DMS153 (cell line): ENCODE measurements at regions not wholly inside any gene's neighbourhood (a gene's known extent, or its start where the extent isn't known, plus 50 kb on each side); places are given as distances from the start of the nearest gene placed in this dataset.

Source experiments
- DNase-seq: peaks from one replicate; lab custom pipeline; 2025; lab: John Stamatoyannopoulos, UW

GRCh38 chr12:77493302-77494168, 337.2 kb upstream of the NAV3 start:
- no peak for DNase-seq

GRCh38 chr12:77492536-77492935, 338.2 kb upstream of the NAV3 start:
- DNase-seq = no peak

- DNase-seq = no peak
Observed at GRCh38 chr12:77489331-77489970, 341.2 kb upstream of the NAV3 start.

GRCh38 chr12:77488041-77488620, 342.6 kb upstream of the NAV3 start:
- no peak for DNase-seq

- DNase-seq = no peak
Observed at GRCh38 chr12:77486872-77487271, 343.8 kb upstream of the NAV3 start.

- no peak for DNase-seq
Observed at GRCh38 chr12:77485961-77486854, 344.5 kb upstream of the NAV3 start.

GRCh38 chr12:77481687-77482086, 349.0 kb upstream of the NAV3 start:
- no peak for DNase-seq

GRCh38 chr12:77477907-77478533, 352.7 kb upstream of the NAV3 start:
- DNase-seq = no peak

GRCh38 chr12:77471801-77472200, 358.9 kb upstream of the NAV3 start:
- no peak for DNase-seq

GRCh38 chr12:77469578-77470333, 360.9 kb upstream of the NAV3 start:
- DNase-seq = no peak

- DNase-seq = no peak
Observed at GRCh38 chr12:77442633-77443032, 377.3 kb upstream of the E2F7 start.

- no peak for DNase-seq
Observed at GRCh38 chr12:77439749-77440148, 374.4 kb upstream of the E2F7 start.

GRCh38 chr12:77438644-77439043, 373.3 kb upstream of the E2F7 start:
- DNase-seq = no peak

- no peak for DNase-seq
Observed at GRCh38 chr12:77437206-77437605, 371.8 kb upstream of the E2F7 start.

- DNase-seq = no peak
Observed at GRCh38 chr12:77435446-77436091, 370.2 kb upstream of the E2F7 start.

- no peak for DNase-seq
Observed at GRCh38 chr12:77433799-77434198, 368.4 kb upstream of the E2F7 start.

- no peak for DNase-seq
Observed at GRCh38 chr12:77429426-77429825, 364.1 kb upstream of the E2F7 start.

GRCh38 chr12:77421152-77421551, 355.8 kb upstream of the E2F7 start:
- no peak for DNase-seq

- DNase-seq = no peak
Observed at GRCh38 chr12:77409551-77409950, 344.2 kb upstream of the E2F7 start.

GRCh38 chr12:77407931-77408330, 342.6 kb upstream of the E2F7 start:
- DNase-seq = no peak
